ENCODE measurements at regions not wholly inside any gene's neighbourhood (a gene's known extent, or its start where the extent isn't known, plus 50 kb on each side); places are given as distances from the start of the nearest gene placed in this dataset.

GRCh38 chr6:100258752-100259151 is 206.0 kb downstream of the SIM1 start:
- SMC1A ChIA-PET (ENCODE audit: uncharacterized antibody, unreplicated experiment): interaction anchor here (1.2 to 2.7 kb wide), 6 partner anchors 9 to 228 kb away, joined by 3 to 11 read pairs (median 6); no protein-coding TSS in a partner anchor
- peak; percentile 57 for ATAC-seq
- BruUV-seq (replicated peaks): no TSS peak
- TF ChIP-seq TAF1 (IDR thresholded peaks at IDR 0.05; ENCODE audit: borderline replicate concordance, low read depth, low read length) (no peak), NFYA (IDR thresholded peaks at IDR 0.05; ENCODE audit: borderline replicate concordance, low read depth, low read length) (no peak), PAX8 (IDR thresholded peaks at IDR 0.05) (no peak), ZBTB11 (CRISPR knock-in tag; IDR thresholded peaks at IDR 0.05) (no peak), NRF1 (conservative IDR thresholded peaks at IDR 0.05; ENCODE audit: low read depth, low read length) (no peak), BACH1 (IDR thresholded peaks at IDR 0.05; ENCODE audit: borderline replicate concordance) (no peak), YY1 (IDR thresholded peaks at IDR 0.05; ENCODE audit: low read depth, low read length) (no peak), STAT1 (conservative IDR thresholded peaks at IDR 0.05) (no peak), JUNB (IDR thresholded peaks at IDR 0.05) (no peak), PML (IDR thresholded peaks at IDR 0.05; ENCODE audit: low read length) (no peak)
- TF ChIP-seq, protein P1, sequence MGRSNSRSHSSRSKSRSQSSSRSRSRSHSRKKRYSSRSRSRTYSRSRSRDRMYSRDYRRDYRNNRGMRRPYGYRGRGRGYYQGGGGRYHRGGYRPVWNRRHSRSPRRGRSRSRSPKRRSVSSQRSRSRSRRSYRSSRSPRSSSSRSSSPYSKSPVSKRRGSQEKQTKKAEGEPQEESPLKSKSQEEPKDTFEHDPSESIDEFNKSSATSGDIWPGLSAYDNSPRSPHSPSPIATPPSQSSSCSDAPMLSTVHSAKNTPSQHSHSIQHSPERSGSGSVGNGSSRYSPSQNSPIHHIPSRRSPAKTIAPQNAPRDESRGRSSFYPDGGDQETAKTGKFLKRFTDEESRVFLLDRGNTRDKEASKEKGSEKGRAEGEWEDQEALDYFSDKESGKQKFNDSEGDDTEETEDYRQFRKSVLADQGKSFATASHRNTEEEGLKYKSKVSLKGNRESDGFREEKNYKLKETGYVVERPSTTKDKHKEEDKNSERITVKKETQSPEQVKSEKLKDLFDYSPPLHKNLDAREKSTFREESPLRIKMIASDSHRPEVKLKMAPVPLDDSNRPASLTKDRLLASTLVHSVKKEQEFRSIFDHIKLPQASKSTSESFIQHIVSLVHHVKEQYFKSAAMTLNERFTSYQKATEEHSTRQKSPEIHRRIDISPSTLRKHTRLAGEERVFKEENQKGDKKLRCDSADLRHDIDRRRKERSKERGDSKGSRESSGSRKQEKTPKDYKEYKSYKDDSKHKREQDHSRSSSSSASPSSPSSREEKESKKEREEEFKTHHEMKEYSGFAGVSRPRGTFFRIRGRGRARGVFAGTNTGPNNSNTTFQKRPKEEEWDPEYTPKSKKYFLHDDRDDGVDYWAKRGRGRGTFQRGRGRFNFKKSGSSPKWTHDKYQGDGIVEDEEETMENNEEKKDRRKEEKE (IDR thresholded peaks at IDR 0.05): no peak
- TF ChIP-seq, protein P2, sequence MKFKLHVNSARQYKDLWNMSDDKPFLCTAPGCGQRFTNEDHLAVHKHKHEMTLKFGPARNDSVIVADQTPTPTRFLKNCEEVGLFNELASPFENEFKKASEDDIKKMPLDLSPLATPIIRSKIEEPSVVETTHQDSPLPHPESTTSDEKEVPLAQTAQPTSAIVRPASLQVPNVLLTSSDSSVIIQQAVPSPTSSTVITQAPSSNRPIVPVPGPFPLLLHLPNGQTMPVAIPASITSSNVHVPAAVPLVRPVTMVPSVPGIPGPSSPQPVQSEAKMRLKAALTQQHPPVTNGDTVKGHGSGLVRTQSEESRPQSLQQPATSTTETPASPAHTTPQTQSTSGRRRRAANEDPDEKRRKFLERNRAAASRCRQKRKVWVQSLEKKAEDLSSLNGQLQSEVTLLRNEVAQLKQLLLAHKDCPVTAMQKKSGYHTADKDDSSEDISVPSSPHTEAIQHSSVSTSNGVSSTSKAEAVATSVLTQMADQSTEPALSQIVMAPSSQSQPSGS (IDR thresholded peaks at IDR 0.05; ENCODE audit: low read length): no peak
- TF ChIP-seq, protein P3, sequence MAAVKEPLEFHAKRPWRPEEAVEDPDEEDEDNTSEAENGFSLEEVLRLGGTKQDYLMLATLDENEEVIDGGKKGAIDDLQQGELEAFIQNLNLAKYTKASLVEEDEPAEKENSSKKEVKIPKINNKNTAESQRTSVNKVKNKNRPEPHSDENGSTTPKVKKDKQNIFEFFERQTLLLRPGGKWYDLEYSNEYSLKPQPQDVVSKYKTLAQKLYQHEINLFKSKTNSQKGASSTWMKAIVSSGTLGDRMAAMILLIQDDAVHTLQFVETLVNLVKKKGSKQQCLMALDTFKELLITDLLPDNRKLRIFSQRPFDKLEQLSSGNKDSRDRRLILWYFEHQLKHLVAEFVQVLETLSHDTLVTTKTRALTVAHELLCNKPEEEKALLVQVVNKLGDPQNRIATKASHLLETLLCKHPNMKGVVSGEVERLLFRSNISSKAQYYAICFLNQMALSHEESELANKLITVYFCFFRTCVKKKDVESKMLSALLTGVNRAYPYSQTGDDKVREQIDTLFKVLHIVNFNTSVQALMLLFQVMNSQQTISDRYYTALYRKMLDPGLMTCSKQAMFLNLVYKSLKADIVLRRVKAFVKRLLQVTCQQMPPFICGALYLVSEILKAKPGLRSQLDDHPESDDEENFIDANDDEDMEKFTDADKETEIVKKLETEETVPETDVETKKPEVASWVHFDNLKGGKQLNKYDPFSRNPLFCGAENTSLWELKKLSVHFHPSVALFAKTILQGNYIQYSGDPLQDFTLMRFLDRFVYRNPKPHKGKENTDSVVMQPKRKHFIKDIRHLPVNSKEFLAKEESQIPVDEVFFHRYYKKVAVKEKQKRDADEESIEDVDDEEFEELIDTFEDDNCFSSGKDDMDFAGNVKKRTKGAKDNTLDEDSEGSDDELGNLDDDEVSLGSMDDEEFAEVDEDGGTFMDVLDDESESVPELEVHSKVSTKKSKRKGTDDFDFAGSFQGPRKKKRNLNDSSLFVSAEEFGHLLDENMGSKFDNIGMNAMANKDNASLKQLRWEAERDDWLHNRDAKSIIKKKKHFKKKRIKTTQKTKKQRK (IDR thresholded peaks at IDR 0.05; ENCODE audit: low read depth, low read length): no peak

More at GRCh38 chr6:100258752-100259151, 206.0 kb downstream of the SIM1 start:
- DNase-seq (ENCODE audit: low read depth, low spot score): no peak
- no peaks in the 10 kb centered on the region for H3K4me1 ChIP-seq (ENCODE audit: control insufficient read depth, insufficient read depth, low read length)
- no peaks in the 10 kb centered on the region for H4K20me1 ChIP-seq (ENCODE audit: control insufficient read depth, insufficient read depth)
- H2AFZ ChIP-seq (ENCODE audit: control insufficient read depth, low read depth, low read length): no peak overlapping the region; the same call in 1 of the 2 replicates
- ChIA-PET CTCF (interaction anchor here (0.6 to 2.3 kb wide), 12 partner anchors 10 to 315 kb away, joined by 3 to 7 read pairs (median 4); no protein-coding TSS in a partner anchor), RAD21 (ENCODE audit: unreplicated experiment) (interaction anchor here (0.7 to 2.8 kb wide), 4 partner anchors 19 to 135 kb away, joined by 3 to 15 read pairs (median 6); no protein-coding TSS in a partner anchor), POLR2A (no interaction called here)
- H3K9ac ChIP-seq (ENCODE audit: control insufficient read depth, insufficient read depth, low read length): no peak overlapping the region
- H3K79me2 ChIP-seq (ENCODE audit: control insufficient read depth, insufficient read depth, low read length): no peaks in the 10 kb centered on the region
- no peaks in the 10 kb centered on the region for H3K36me3 ChIP-seq (ENCODE audit: control insufficient read depth in 2 of 2, insufficient read depth in 2 of 2, low read length in 1 of 2)
- no peak overlapping the region for H3K4me2 ChIP-seq (ENCODE audit: control insufficient read depth, insufficient read depth)
- intact Hi-C loops (cut with micrococcal nuclease; ENCODE audit: unreplicated experiment): no loop called here
- no peak overlapping the region for H3K4me3 ChIP-seq
- FAIRE-seq: no peak
- 0% methylated on average over 2 of the region's 2 CpGs for WGBS (ENCODE audit: insufficient coverage, insufficient replicate concordance, low lambda C conversion rate, missing lambda C conversion rate)
- in situ Hi-C loops (cut with MboI): no loop called here
- no peaks in the 10 kb centered on the region; a peak in 1 of 4 replicates for H3K27me3 ChIP-seq (replicated peaks in 1 of 2; ENCODE audit: control insufficient read depth in 2 of 2, insufficient read depth in 2 of 2, low read length in 1 of 2)
- H3K27ac ChIP-seq (ENCODE audit: control insufficient read depth, insufficient read depth): no peak overlapping the region
- no peaks in the 10 kb centered on the region for H3K9me3 ChIP-seq (replicated peaks; ENCODE audit: control insufficient read depth, insufficient read depth, low read length)

Data from GM12878 (cell line).